HT1080 (cell line): ENCODE measurements at regions not wholly inside any gene's neighbourhood (a gene's known extent, or its start where the extent isn't known, plus 50 kb on each side); places are given as distances from the start of the nearest gene placed in this dataset.

Experiments
- DNase-seq: peaks from one replicate; pipeline ENCODE4 v3.0.0-alpha.2; 2015; ENCODE audit warnings: low read depth

GRCh38 chr4:174438711-174439110 is 83.6 kb downstream of the HPGD start:
- DNase-seq = no peak

DNA sequence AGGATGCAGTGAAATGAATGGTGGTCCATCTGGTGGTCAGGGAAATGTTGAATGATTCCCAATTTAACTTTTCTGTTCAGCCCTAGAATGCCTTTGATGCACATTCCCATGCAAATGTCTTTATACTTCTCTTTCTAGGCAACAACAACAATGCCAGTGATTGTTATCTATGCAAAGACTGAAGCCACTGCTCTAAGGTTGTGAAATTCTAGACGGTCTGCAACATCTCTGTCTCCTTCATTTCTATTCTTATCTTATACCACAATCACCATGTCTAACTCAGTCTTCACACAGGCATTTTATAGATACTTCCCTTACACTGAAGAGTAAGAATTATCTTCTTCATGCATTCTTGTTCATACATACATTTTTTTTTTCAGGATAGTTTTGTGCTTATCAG is 84.5 kb downstream of the HPGD start:
- no peak for DNase-seq

DNA sequence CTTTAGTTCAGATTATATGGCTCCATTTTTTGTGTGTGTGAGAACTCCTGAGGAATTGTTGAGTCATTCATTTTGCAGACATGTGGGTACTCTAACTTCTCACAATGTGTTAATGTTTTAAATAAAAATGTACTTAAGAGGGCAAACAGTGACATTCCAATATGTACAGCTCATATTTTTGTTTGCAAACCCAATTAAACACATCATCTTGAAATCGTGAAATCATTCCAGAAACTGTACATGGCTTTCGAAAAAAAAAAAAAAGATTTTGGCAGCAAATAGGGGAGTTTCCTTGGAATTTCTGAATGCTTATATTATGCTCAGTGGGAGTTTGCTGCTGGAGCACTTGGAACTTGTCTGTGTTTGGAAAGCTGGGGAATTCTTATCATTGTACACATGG is 85.0 kb downstream of the HPGD start:
- DNase-seq = no peak

- no peak for DNase-seq
Measured at GRCh38 chr4:174436377-174436776, 85.9 kb downstream of the HPGD start.

DNA sequence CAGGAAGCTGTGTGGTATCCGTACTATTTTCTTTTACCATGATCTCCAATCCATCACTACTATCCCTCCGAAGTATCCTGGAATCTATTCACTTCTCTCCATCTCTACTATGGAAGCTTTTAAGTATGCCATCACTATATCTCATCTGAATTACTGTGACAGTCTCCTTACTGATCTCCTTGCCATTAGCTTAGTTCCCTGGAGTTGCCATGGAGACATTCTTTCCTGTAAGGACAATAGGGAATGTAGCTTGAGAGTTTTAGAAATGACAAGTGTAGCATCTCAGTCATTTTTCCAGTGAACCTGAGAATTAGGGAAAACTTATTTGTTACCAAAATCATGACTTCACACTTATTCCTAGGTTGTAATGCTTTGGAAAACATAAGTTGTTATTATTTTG is 86.3 kb downstream of the HPGD start:
- DNase-seq = no peak

DNA sequence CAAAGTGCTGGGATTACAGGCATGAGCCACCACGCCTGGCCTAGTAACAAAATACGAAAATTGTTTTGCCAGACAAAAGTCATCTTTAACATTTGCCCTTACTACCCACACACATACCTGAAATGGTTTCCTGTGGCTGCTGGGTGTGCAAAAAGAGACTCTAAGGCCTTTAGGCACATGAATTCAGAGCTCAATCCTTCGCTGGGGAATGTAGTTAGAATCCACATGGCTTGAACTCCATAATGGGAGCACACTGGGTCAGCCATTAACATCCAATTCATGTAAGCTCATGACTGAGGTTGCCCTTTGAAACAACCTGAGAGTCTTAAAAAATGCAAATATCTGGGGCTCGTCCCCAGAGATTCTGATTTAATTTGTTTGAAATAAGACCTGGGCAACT is 87.8 kb downstream of the HPGD start:
- no peak for DNase-seq

DNA sequence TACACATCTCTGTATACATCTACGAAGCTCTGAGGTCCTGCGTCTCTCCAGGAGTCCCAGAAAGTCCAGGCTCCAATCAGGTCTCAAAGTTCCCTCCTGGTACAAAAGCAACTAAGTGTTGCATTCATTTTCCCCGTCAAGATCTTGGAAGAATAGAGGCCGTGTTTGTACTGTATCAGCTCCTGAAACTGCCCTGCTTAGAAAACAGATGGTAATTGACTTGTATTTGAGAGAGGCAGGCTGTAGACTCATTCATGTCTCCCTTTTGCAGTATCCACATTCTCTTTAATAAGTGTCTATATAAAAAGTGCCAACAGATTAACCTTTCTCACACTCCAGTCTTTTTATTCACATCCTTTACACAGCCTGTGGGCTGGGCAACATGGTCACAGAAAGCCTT is 91.7 kb downstream of the HPGD start:
- no peak for DNase-seq

GRCh38 chr4:174429701-174430410 is 92.4 kb downstream of the HPGD start:
- no peak for DNase-seq

DNA sequence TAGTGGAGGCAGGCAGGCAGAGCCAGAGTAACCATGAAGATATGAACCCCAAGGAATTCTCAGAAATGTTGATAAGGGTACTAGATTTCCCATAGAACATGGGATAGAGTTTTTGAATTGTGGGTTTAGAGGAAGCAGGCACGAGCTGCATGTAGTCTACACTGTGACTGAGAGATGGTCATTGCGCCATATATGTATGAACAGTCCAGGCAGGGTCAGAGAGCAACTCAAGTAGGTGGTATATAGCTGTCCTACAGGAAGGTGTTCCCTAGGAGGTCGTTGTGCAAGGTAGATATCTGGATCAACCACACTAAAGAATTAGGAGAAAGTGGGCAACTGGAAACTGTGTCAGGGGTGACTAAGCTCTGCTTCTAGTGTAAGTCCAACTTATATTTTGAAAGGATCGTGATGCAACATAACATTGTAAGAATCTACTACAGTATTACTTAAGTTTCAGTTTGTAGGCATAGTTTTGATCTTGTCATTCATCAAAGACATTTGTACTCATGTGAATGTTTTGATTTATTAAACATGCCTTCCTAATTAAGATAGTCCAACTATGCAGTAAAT is 94.6 kb downstream of the HPGD start:
- no peak for DNase-seq

GRCh38 chr4:174425669-174426068 is 96.6 kb downstream of the HPGD start:
- no peak for DNase-seq

DNA sequence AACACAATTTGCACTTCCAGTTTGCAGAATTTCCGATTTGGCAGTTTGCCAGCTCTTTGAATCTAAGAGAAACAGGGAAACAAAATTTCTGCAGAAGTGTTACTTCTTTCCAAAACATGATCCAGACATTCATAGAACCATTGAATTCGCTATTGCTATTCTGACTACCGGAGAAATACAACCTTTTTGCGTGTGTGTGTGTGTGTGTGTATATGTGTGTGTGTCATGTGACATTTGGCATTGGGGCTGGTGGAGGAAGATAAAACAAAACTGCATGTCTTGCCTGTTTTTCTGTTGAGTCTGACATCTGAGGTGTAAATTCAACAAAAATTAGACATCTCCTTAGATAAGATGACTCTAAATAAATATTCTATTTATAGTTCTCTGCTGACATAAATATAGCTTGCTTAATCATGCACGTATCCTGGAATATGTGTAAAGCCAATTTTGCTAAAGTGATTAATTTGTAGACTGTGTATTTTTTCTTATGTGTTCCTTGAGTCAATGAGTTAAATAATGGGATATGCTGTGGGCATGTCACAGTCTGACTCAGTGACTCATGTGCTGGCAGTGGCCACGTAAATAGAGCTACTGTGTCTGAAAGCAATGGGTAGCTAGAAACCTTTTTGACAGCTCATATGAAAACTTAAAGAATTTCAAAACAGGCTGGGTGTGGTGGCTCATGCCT is 98.9 kb downstream of the HPGD start:
- peak; percentile 90 for DNase-seq

GRCh38 chr4:174422893-174423256 is 99.4 kb downstream of the HPGD start:
- DNase-seq = no peak

DNA sequence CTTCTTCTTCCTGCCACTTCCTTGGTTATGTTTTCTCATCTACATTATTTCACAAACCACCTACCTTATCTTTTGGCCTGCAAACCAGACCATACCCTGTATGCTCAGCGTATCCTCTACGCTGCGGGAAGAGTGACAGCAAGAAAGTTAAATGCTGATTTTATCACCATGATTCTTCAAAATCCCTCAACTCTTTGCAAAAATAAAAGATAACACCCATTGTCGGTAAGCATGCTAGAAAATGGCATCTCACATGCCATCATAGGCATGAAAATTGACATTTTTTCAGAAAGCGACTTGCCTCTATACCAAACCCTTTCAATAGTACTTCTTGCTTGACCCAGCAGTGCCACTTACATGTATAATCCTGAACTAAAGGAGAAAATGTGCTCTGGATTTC is 102.0 kb downstream of the HPGD start:
- DNase-seq = no peak

GRCh38 chr4:174418640-174419212 is 103.6 kb downstream of the HPGD start:
- DNase-seq = no peak

DNA sequence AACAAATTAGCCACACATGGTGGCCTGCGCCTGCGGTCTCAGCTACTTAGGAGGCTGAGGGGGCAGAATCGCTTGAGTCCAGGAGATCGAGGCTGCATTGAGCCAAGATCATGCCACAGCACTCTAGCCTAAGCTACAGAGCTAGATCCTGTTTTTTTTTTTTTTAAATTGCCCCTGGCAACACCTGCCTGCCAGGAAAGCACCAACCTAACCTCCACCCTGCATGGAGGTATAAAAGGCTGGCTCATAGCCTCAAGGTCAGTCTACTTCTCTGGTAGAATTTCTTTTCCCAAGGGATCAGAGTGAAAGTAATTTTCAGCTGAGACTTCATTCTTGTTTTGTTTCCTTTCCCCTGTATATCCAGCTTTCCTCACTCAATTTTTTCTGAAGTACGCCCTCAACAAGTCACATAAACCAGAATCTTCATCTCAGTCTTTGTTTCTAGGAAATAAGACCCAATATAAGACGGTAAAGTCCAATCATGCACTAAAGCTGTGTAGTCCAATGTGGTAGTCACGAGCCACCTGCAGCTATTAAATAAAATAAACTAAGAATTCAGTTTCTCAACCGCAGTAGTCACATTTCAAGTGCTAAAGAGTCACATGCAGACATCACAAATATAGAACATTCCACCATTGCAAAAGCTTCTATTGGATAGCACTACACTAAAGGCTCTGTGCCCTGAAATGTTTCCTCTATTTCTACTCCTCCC is 113.3 kb downstream of the HPGD start:
- no peak for DNase-seq

DNA sequence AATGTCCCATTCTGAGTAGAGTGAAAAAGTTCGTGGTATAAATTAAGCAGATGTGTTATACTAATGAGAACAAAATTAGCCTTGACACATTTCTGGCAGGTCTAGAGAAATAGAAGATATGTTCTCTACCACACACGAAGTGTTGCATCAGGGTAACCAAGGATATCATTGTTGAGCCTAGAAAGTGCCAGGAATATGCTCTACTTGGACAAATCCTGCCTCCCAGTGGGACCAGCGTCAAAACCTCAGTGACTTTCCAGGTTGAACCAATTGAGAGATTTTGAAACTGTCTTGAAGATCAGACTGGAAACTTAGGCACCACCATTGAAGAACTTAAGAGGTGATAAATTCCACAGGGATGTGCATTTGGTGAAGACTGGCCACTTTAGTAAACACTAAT is 115.9 kb downstream of the HPGD start:
- no peak for DNase-seq

- DNase-seq = no peak
Measured at GRCh38 chr4:174405923-174406322, 116.4 kb downstream of the HPGD start.

GRCh38 chr4:174404677-174405076 is 117.6 kb downstream of the HPGD start:
- DNase-seq = no peak

DNA sequence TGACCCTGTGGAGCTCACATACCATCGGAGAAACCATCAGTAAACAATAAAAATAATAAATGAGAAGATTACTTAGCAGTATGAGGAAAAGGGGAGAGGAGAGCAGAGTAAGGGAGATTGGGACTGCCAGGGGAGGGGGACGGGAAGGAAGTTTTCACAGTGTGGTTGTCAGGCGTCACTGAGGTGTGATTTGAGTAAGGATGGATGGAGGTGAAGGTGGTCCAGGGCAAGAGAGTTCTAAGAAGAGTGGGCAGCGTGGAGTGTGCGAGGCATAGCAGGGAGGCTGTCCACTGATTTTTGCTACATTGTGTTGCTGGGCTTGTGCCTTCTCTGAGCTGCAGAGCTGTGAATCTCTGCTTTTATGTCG is 119.1 kb downstream of the HPGD start:
- no peak for DNase-seq

GRCh38 chr4:174402470-174403176 is 118.9 kb downstream of the CEP44 start:
- DNase-seq = no peak

DNA sequence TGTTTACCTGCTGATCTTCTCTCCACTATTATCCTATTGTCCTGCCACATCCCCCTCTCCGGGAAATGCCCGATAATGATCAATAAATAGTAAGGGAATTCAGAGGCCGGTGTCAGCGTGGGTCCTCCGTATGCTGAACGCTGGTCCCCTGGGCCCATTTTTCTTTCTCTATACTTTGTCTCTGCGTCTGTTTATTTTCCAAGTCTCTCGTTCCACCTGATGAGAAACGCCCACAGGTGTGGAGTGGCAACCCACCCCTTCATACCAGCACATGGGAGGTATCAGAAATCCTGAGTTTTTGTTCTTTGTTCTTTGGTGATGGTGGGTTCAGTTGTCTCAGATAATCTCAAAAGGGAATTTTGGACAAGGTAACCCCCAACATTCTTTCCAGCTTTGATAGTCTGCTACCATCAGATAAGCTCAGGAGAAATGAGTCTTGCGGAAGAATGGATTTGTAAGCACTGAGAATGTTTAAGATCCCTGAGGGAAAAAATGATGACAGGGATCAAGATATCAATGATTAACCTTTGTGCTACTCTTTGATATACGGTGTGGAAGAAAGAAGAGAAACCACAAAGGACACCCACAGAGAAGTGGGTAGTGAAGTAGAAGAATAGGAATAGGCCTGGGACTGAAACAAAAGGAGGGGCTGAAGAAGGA is 117.9 kb downstream of the CEP44 start:
- no peak for DNase-seq
